ENCODE measurements at regions not wholly inside any gene's neighbourhood (a gene's known extent, or its start where the extent isn't known, plus 50 kb on each side); places are given as distances from the start of the nearest gene placed in this dataset.
"Not testable (repeated sequence)": the region's sequence is repeated elsewhere in the genome, so short reads cannot be mapped to it uniquely, and the experiment has no call there.

GRCh38 chr9:97153967-97154366 is 115.0 kb upstream of the CTSV start:
- no peaks in the 10 kb centered on the region for H3K27me3 Mint-ChIP-seq
- H3K9me3 Mint-ChIP-seq, result no peaks in the 10 kb centered on the region
- H3K4me3 Mint-ChIP-seq, result no peak overlapping the region
- DNase-seq (ENCODE audit: low spot score) (no peak), ATAC-seq (no peak)
- no peaks in the 10 kb centered on the region for H3K36me3 Mint-ChIP-seq
- H3K27ac Mint-ChIP-seq, result no peak overlapping the region
- no peaks in the 10 kb centered on the region for H3K4me1 Mint-ChIP-seq (ENCODE audit: low read depth in 2 of 2)

GRCh38 chr9:97153160-97153559 is 114.2 kb upstream of the CTSV start:
- not testable (repeated sequence) for ATAC-seq; DNase-seq (ENCODE audit: low spot score); H3K36me3 Mint-ChIP-seq; H3K9me3 Mint-ChIP-seq; H3K27ac Mint-ChIP-seq; H3K4me1 Mint-ChIP-seq (ENCODE audit: low read depth in 2 of 2); H3K4me3 Mint-ChIP-seq; H3K27me3 Mint-ChIP-seq

GRCh38 chr9:97150471-97150870 is 111.5 kb upstream of the CTSV start:
- ATAC-seq; H3K27me3 Mint-ChIP-seq; H3K27ac Mint-ChIP-seq; DNase-seq (ENCODE audit: low spot score); H3K9me3 Mint-ChIP-seq; H3K4me3 Mint-ChIP-seq; H3K4me1 Mint-ChIP-seq (ENCODE audit: low read depth in 2 of 2); H3K36me3 Mint-ChIP-seq: not testable (repeated sequence)

- H3K36me3 Mint-ChIP-seq; DNase-seq (ENCODE audit: low spot score); ATAC-seq; H3K4me1 Mint-ChIP-seq (ENCODE audit: low read depth in 2 of 2); H3K9me3 Mint-ChIP-seq; H3K27me3 Mint-ChIP-seq; H3K4me3 Mint-ChIP-seq; H3K27ac Mint-ChIP-seq: not testable (repeated sequence)
Measured at GRCh38 chr9:97148428-97148827, 109.5 kb upstream of the CTSV start.

GRCh38 chr9:97145680-97146079 is 106.7 kb upstream of the CTSV start:
- peaks cover 6 to 13% of the 10 kb centered on the region in 2 donors for H3K27me3 Mint-ChIP-seq
- not testable (repeated sequence) for H3K27ac Mint-ChIP-seq; H3K4me3 Mint-ChIP-seq; DNase-seq (ENCODE audit: low spot score); H3K4me1 Mint-ChIP-seq (ENCODE audit: low read depth in 2 of 2); H3K9me3 Mint-ChIP-seq; ATAC-seq; H3K36me3 Mint-ChIP-seq

GRCh38 chr9:97140566-97140965 is 101.6 kb upstream of the CTSV start:
- DNase-seq (ENCODE audit: low spot score) (no peak), ATAC-seq (no peak)
- Mint-ChIP-seq H3K27me3 (peaks cover 6 to 15% of the 10 kb centered on the region in 2 donors), H3K4me3 (no peak overlapping the region), H3K9me3 (no peaks in the 10 kb centered on the region), H3K27ac (no peak overlapping the region), H3K36me3 (no peaks in the 10 kb centered on the region), H3K4me1 (ENCODE audit: low read depth in 2 of 2) (no peaks in the 10 kb centered on the region)

GRCh38 chr9:97136421-97136820 is 97.5 kb upstream of the CTSV start:
- Mint-ChIP-seq H3K27ac (no peak overlapping the region), H3K4me3 (no peak overlapping the region), H3K36me3 (no peaks in the 10 kb centered on the region), H3K9me3 (no peaks in the 10 kb centered on the region), H3K4me1 (ENCODE audit: low read depth in 2 of 2) (no peaks in the 10 kb centered on the region), H3K27me3 (peaks cover 0 to 7% of the 10 kb centered on the region in 2 donors)
- DNase-seq (ENCODE audit: low spot score) (no peak), ATAC-seq (no peak)

- not testable (repeated sequence) for H3K9me3 Mint-ChIP-seq; H3K27ac Mint-ChIP-seq; ATAC-seq; H3K4me3 Mint-ChIP-seq; H3K36me3 Mint-ChIP-seq; DNase-seq (ENCODE audit: low spot score); H3K4me1 Mint-ChIP-seq (ENCODE audit: low read depth in 2 of 2); H3K27me3 Mint-ChIP-seq
Measured at GRCh38 chr9:97133966-97134365, 95.0 kb upstream of the CTSV start.

GRCh38 chr9:97132865-97133264 is 93.9 kb upstream of the CTSV start:
- no peak for DNase-seq (ENCODE audit: low spot score)
- no peak overlapping the region for H3K4me3 Mint-ChIP-seq

GRCh38 chr9:97130864-97131263 is 91.9 kb upstream of the CTSV start:
- not testable (repeated sequence) for DNase-seq (ENCODE audit: low spot score); H3K4me3 Mint-ChIP-seq; H3K9me3 Mint-ChIP-seq; H3K27ac Mint-ChIP-seq; H3K27me3 Mint-ChIP-seq; H3K36me3 Mint-ChIP-seq; H3K4me1 Mint-ChIP-seq (ENCODE audit: low read depth in 2 of 2); ATAC-seq

More at GRCh38 chr9:97132865-97133264, 93.9 kb upstream of the CTSV start:
- H3K27ac Mint-ChIP-seq, result no peak overlapping the region
- ATAC-seq, result no peak
- no peaks in the 10 kb centered on the region for H3K36me3 Mint-ChIP-seq
- no peaks in the 10 kb centered on the region for H3K4me1 Mint-ChIP-seq (ENCODE audit: low read depth in 2 of 2)
- peaks cover 0 to 2% of the 10 kb centered on the region in 2 donors for H3K27me3 Mint-ChIP-seq
- H3K9me3 Mint-ChIP-seq, result no peaks in the 10 kb centered on the region

GRCh38 chr9:97130387-97130786 is 91.4 kb upstream of the CTSV start:
- H3K36me3 Mint-ChIP-seq; DNase-seq (ENCODE audit: low spot score); H3K4me3 Mint-ChIP-seq; H3K4me1 Mint-ChIP-seq (ENCODE audit: low read depth in 2 of 2); ATAC-seq; H3K9me3 Mint-ChIP-seq; H3K27me3 Mint-ChIP-seq; H3K27ac Mint-ChIP-seq: not testable (repeated sequence)

- no peak overlapping the region for H3K4me3 Mint-ChIP-seq
- ATAC-seq (peak in 1 of 2 donors; percentile 24), DNase-seq (ENCODE audit: low spot score) (no peak)
- no peaks in the 10 kb centered on the region for H3K9me3 Mint-ChIP-seq
- H3K36me3 Mint-ChIP-seq, result no peaks in the 10 kb centered on the region
- no peaks in the 10 kb centered on the region for H3K4me1 Mint-ChIP-seq (ENCODE audit: low read depth in 2 of 2)
- H3K27ac Mint-ChIP-seq, result no peak overlapping the region
- peaks cover 0 to 3% of the 10 kb centered on the region in 2 donors for H3K27me3 Mint-ChIP-seq
Measured at GRCh38 chr9:97128919-97129318, 90.0 kb upstream of the CTSV start.

- H3K27ac Mint-ChIP-seq, result no peak overlapping the region
- no peak for ATAC-seq
- DNase-seq (ENCODE audit: low spot score), result no peak
- no peaks in the 10 kb centered on the region for H3K9me3 Mint-ChIP-seq
- no peaks in the 10 kb centered on the region for H3K4me1 Mint-ChIP-seq (ENCODE audit: low read depth in 2 of 2)
- no peak overlapping the region for H3K4me3 Mint-ChIP-seq
- H3K36me3 Mint-ChIP-seq, result peaks cover 5% of the 10 kb centered on the region
- peaks cover 0 to 5% of the 10 kb centered on the region in 2 donors for H3K27me3 Mint-ChIP-seq
Measured at GRCh38 chr9:97124256-97124655, 85.3 kb upstream of the CTSV start.

GRCh38 chr9:97110696-97111095 is 71.8 kb upstream of the CTSV start:
- Mint-ChIP-seq H3K27ac (no peak overlapping the region), H3K4me1 (ENCODE audit: low read depth in 2 of 2) (no peaks in the 10 kb centered on the region), H3K4me3 (no peak overlapping the region), H3K27me3 (peaks cover 5 to 11% of the 10 kb centered on the region in 2 donors), H3K9me3 (no peaks in the 10 kb centered on the region), H3K36me3 (no peaks in the 10 kb centered on the region)
- ATAC-seq, result no peak
- no peak for DNase-seq (ENCODE audit: low spot score)

- DNase-seq (ENCODE audit: low spot score) (no peak), ATAC-seq (no peak)
- no peak overlapping the region for H3K4me3 Mint-ChIP-seq
Measured at GRCh38 chr9:97109194-97109811, 70.4 kb upstream of the CTSV start.

More at GRCh38 chr9:97109194-97109811, 70.4 kb upstream of the CTSV start:
- H3K27ac Mint-ChIP-seq, result no peak overlapping the region
- H3K4me1 Mint-ChIP-seq (ENCODE audit: low read depth in 2 of 2), result no peaks in the 10 kb centered on the region
- no peaks in the 10 kb centered on the region for H3K36me3 Mint-ChIP-seq
- no peaks in the 10 kb centered on the region for H3K9me3 Mint-ChIP-seq
- H3K27me3 Mint-ChIP-seq, result peaks cover 5 to 11% of the 10 kb centered on the region in 2 donors

Data from natural killer cell treated with Interleukin-12 subunit alpha and Interleukin-12 subunit beta and Interleukin-15 and Interleukin-18, amount 100 ng/mL, for 72 hours (primary cell).